ENCODE measurements at regions not wholly inside any gene's neighbourhood (a gene's known extent, or its start where the extent isn't known, plus 50 kb on each side); places are given as distances from the start of the nearest gene placed in this dataset.

GRCh38 chr12:34301251-34302130 lies 279.2 kb downstream of the ALG10 start:
- TF ChIP-seq CTCF (IDR thresholded peaks at IDR 0.05), result no peak
- TF ChIP-seq POLR2A (IDR thresholded peaks at IDR 0.05), result no peak
